ENCODE measurements at regions not wholly inside any gene's neighbourhood (a gene's known extent, or its start where the extent isn't known, plus 50 kb on each side); places are given as distances from the start of the nearest gene placed in this dataset.
"Not testable (repeated sequence)": the region's sequence is repeated elsewhere in the genome, so short reads cannot be mapped to it uniquely, and the experiment has no call there.

- H3K4me3 ChIP-seq = no peak overlapping the region
- WGBS, 4 donors = 80 to 88% (median 83%) methylated on average over 3 of the region's 3 CpGs
- intact Hi-C loops (cut with DNase I) = no loop called here
- H3K4me1 ChIP-seq (replicated peaks in 1 of 2) = no peaks in the 10 kb centered on the region
- no peak for DNase-seq
- no peaks in the 10 kb centered on the region for H3K36me3 ChIP-seq (replicated peaks in 1 of 2)
- no peaks in the 10 kb centered on the region for H3K27me3 ChIP-seq
- TF ChIP-seq CTCF (IDR thresholded peaks at IDR 0.05) (no peak), POLR2A (IDR thresholded peaks at IDR 0.05) (no peak)
- no peak overlapping the region for H3K27ac ChIP-seq
- no peaks in the 10 kb centered on the region for H3K9me3 ChIP-seq (replicated peaks in 1 of 3)
Observed at GRCh38 chr12:59370933-59371332, 224.9 kb upstream of the SLC16A7 start.

GRCh38 chr12:59365133-59365532, 230.7 kb upstream of the SLC16A7 start:
- Histone ChIP-seq H3K4me1 (replicated peaks in 1 of 2) (no peaks in the 10 kb centered on the region), H3K9me3 (replicated peaks in 1 of 3) (no peaks in the 10 kb centered on the region), H3K36me3 (replicated peaks in 1 of 2) (no peaks in the 10 kb centered on the region), H3K27ac (no peak overlapping the region), H3K4me3 (no peak overlapping the region), H3K27me3 (no peaks in the 10 kb centered on the region)
- TF ChIP-seq POLR2A (IDR thresholded peaks at IDR 0.05) (no peak), CTCF (IDR thresholded peaks at IDR 0.05) (no peak)
- intact Hi-C loops (cut with DNase I) = no loop called here
- DNase-seq = no peak
- WGBS, 4 donors = 74 to 85% (median 81%) methylated on average over 2 of the region's 2 CpGs

GRCh38 chr12:59357811-59358210, 238.0 kb upstream of the SLC16A7 start:
- intact Hi-C loops (cut with DNase I) = no loop called here
- no peaks in the 10 kb centered on the region for H3K27me3 ChIP-seq
- no peaks in the 10 kb centered on the region for H3K36me3 ChIP-seq (replicated peaks in 1 of 2)
- H3K27ac ChIP-seq = no peak overlapping the region
- TF ChIP-seq CTCF (IDR thresholded peaks at IDR 0.05) (no peak), POLR2A (IDR thresholded peaks at IDR 0.05) (no peak)
- whole genome bisulfite sequencing, 4 donors = 20 to 33% (median 27%) methylated on average over 1 of the region's 1 CpG
- H3K4me1 ChIP-seq (replicated peaks in 1 of 2) = no peaks in the 10 kb centered on the region
- no peak for DNase-seq
- no peak overlapping the region for H3K4me3 ChIP-seq
- H3K9me3 ChIP-seq (replicated peaks in 1 of 3) = no peaks in the 10 kb centered on the region

- H3K9me3 ChIP-seq (replicated peaks in 1 of 3); DNase-seq; H3K27ac ChIP-seq; H3K4me1 ChIP-seq (replicated peaks in 1 of 2); intact Hi-C loops (cut with DNase I); H3K4me3 ChIP-seq; H3K36me3 ChIP-seq (replicated peaks in 1 of 2); H3K27me3 ChIP-seq: not testable (repeated sequence)
- WGBS, 4 donors = 44 to 60% (median 53%) methylated on average over 5 of the region's 5 CpGs
Observed at GRCh38 chr12:59346248-59346647, 249.6 kb upstream of the SLC16A7 start.

- WGBS, 4 donors = 66 to 78% (median 74%) methylated on average over 4 of the region's 4 CpGs
- Histone ChIP-seq H3K27ac (no peak overlapping the region), H3K27me3 (no peaks in the 10 kb centered on the region), H3K9me3 (replicated peaks in 1 of 3) (no peaks in the 10 kb centered on the region), H3K4me1 (replicated peaks in 1 of 2) (no peaks in the 10 kb centered on the region), H3K36me3 (replicated peaks in 1 of 2) (no peaks in the 10 kb centered on the region), H3K4me3 (no peak overlapping the region)
- TF ChIP-seq CTCF (IDR thresholded peaks at IDR 0.05) (no peak), POLR2A (IDR thresholded peaks at IDR 0.05) (no peak)
- intact Hi-C loops (cut with DNase I) = no loop called here
- no peak for DNase-seq
Observed at GRCh38 chr12:59345406-59345805, 250.4 kb upstream of the SLC16A7 start.
